CD4-positive, CD25-positive, alpha-beta regulatory T cell (primary cell): ENCODE measurements at regions not wholly inside any gene's neighbourhood (a gene's known extent, or its start where the extent isn't known, plus 50 kb on each side); places are given as distances from the start of the nearest gene placed in this dataset.

Source experiments
- ATAC-seq, 2 donors: fragments of 150-1000 bp; cut with Tn5 transposase; one replicate each; pipeline ENCODE4 v1.10.0; 2021; ENCODE audit warnings: low read depth in 2 of 2, moderate number of reproducible peaks in 2 of 2, moderate library complexity in 1 of 2
- DNase-seq, 3 donors: peaks; one replicate each; pipeline versions ENCODE4 v3.0.0 to v3.0.0-alpha.2; 2012 to 2022; ENCODE audit warnings: mixed read lengths in 1 of 3
- H3K27ac ChIP-seq: one replicate; pipeline ENCODE4 v1.7.0; 2013; ENCODE audit warnings: mild to moderate bottlenecking, low read length; ENCODE audit not compliant: insufficient read depth, poor library complexity, severe bottlenecking
- H3K27me3 ChIP-seq: one replicate; pipeline ENCODE4 v1.7.0; 2013; ENCODE audit warnings: low read length; ENCODE audit not compliant: control insufficient read depth, insufficient read depth
- H3K36me3 ChIP-seq: one replicate; pipeline ENCODE4 v1.7.0; 2013; ENCODE audit warnings: mild to moderate bottlenecking, low read length, moderate library complexity; ENCODE audit not compliant: control insufficient read depth, insufficient read depth
- H3K4me1 ChIP-seq: 2 replicates; pipeline ENCODE4 v1.7.0; 2013; ENCODE audit warnings: mild to moderate bottlenecking, low read length; ENCODE audit not compliant: insufficient read depth, control insufficient read depth, poor library complexity, severe bottlenecking
- H3K4me3 ChIP-seq: one replicate; pipeline ENCODE4 v1.7.0; 2013; ENCODE audit warnings: low read depth, mild to moderate bottlenecking, low read length, moderate library complexity
- H3K9me3 ChIP-seq, 2 experiments: 1 replicate in 1 of 2; 2 replicates in 1 of 2; pipeline ENCODE4 v1.7.0; 2013; ENCODE audit warnings: low read length in 2 of 2, mild to moderate bottlenecking in 1 of 2, moderate library complexity in 1 of 2; ENCODE audit not compliant: control insufficient read depth in 2 of 2
- H3K27ac Mint-ChIP-seq, 3 donors: one replicate each; pipeline ENCODE4 v1.8.0; 2020 to 2022; ENCODE audit warnings: mild to moderate bottlenecking in 3 of 3, mixed read lengths in 3 of 3, moderate library complexity in 2 of 3
- H3K27me3 Mint-ChIP-seq: one replicate; pipeline ENCODE4 v1.8.0; 2022; ENCODE audit warnings: mild to moderate bottlenecking, mixed read lengths
- H3K36me3 Mint-ChIP-seq: one replicate; pipeline ENCODE4 v1.8.0; 2020; ENCODE audit warnings: mixed read lengths
- H3K4me1 Mint-ChIP-seq, 4 donors: one replicate each; pipeline ENCODE4 v1.8.0; 2020 to 2022; ENCODE audit warnings: mixed read lengths in 4 of 4, mild to moderate bottlenecking in 1 of 4
- H3K4me3 Mint-ChIP-seq, 4 donors: one replicate each; pipeline ENCODE4 v1.8.0; 2020 to 2022; ENCODE audit warnings: mild to moderate bottlenecking in 4 of 4, mixed read lengths in 4 of 4, moderate library complexity in 3 of 4
- H3K9me3 Mint-ChIP-seq, 7 donors: one replicate each; pipeline ENCODE4 v1.8.0; 2020 to 2022; ENCODE audit warnings: mixed read lengths in 7 of 7, mild to moderate bottlenecking in 3 of 7, moderate library complexity in 2 of 7

DNA sequence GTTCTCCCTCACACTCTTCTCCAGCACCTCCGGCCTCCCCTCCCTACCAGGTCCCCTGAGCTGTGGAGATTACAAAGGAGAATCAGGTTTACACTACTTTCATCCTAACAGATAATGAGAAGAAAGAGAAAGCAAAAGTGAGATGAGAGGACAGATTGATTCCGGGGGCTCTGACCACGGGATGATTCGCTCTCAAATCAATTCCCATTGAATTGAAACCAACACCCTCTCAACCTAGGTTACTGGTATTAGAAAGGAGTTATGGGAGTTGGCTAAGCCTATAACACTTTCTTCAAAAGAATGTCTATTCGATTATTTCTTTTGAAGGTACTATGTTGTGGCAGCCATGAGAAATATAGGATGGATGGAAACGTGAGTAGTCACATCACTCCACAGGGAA is 386.2 kb upstream of the TNP1 start:
- no peaks in the 10 kb centered on the region for H3K27me3 Mint-ChIP-seq
- no peak for DNase-seq
- H3K36me3 Mint-ChIP-seq: no peaks in the 10 kb centered on the region
- no peak overlapping the region for H3K4me3 ChIP-seq
- H3K27ac Mint-ChIP-seq: no peak overlapping the region
- H3K4me1 Mint-ChIP-seq: no peaks in the 10 kb centered on the region
- no peak for ATAC-seq
- H3K4me1 ChIP-seq: no peaks in the 10 kb centered on the region
- no peaks in the 10 kb centered on the region for H3K9me3 Mint-ChIP-seq
- H3K27ac ChIP-seq: no peak overlapping the region
- no peaks in the 10 kb centered on the region for H3K36me3 ChIP-seq
- H3K9me3 ChIP-seq: no peaks in the 10 kb centered on the region
- no peak overlapping the region for H3K4me3 Mint-ChIP-seq
- H3K27me3 ChIP-seq: no peaks in the 10 kb centered on the region

DNA sequence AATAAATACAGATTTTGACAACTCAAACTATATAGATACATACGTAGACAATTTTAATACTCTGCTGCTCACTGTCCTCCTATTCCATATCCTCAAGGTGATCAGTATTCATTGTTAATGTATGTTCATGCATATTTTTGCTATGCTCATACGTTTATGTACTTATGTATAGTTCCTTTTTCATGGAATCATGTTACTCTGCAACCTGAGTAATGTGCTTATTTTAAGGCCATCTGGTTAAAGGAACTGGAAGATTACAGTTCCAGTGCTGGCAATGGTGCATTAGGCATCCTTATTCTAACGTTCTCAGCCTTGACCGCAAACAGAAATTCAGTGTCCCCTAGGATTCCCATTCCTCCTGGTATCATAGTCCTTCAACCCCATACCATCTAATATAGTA is 385.0 kb upstream of the TNP1 start:
- ATAC-seq: no peak
- no peak for DNase-seq
- Histone ChIP-seq H3K27me3 (no peaks in the 10 kb centered on the region), H3K27ac (no peak overlapping the region), H3K4me1 (no peaks in the 10 kb centered on the region), H3K9me3 (no peaks in the 10 kb centered on the region), H3K36me3 (no peaks in the 10 kb centered on the region), H3K4me3 (no peak overlapping the region)
- Mint-ChIP-seq H3K9me3 (no peaks in the 10 kb centered on the region), H3K27me3 (peaks cover 4% of the 10 kb centered on the region), H3K27ac (no peak overlapping the region), H3K4me1 (no peaks in the 10 kb centered on the region), H3K36me3 (no peaks in the 10 kb centered on the region), H3K4me3 (no peak overlapping the region)

DNA sequence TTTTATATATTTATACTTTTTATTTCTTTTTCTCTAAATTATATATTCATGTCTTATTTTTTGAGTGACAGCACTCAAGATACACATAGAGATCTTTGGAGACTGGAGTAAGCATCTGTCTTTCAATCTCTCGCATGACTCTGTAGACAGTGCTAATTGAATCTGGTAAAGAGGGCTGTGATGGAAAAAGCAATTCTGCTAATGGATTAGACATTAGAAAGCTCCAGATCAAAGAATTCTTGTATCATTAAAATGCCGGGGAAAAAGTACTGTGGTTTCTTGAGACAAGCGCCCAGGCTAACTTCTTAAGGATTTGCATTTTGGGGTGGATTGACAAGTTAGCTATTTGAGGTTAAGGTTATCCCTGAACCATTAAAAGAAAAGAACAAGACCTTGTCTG is 383.1 kb upstream of the TNP1 start:
- no peaks in the 10 kb centered on the region for H3K9me3 ChIP-seq
- H3K27me3 ChIP-seq: no peaks in the 10 kb centered on the region
- no peaks in the 10 kb centered on the region for H3K4me1 ChIP-seq
- H3K4me3 Mint-ChIP-seq: no peak overlapping the region
- DNase-seq (no peak), ATAC-seq (no peak)
- no peaks in the 10 kb centered on the region for H3K4me1 Mint-ChIP-seq
- no peak overlapping the region for H3K27ac Mint-ChIP-seq
- H3K27ac ChIP-seq: no peak overlapping the region
- no peaks in the 10 kb centered on the region for H3K36me3 ChIP-seq
- peaks cover 4% of the 10 kb centered on the region for H3K27me3 Mint-ChIP-seq
- H3K36me3 Mint-ChIP-seq: no peaks in the 10 kb centered on the region
- no peak overlapping the region for H3K4me3 ChIP-seq
- peaks cover 0 to 2% (median 0%) of the 10 kb centered on the region in 7 donors for H3K9me3 Mint-ChIP-seq

DNA sequence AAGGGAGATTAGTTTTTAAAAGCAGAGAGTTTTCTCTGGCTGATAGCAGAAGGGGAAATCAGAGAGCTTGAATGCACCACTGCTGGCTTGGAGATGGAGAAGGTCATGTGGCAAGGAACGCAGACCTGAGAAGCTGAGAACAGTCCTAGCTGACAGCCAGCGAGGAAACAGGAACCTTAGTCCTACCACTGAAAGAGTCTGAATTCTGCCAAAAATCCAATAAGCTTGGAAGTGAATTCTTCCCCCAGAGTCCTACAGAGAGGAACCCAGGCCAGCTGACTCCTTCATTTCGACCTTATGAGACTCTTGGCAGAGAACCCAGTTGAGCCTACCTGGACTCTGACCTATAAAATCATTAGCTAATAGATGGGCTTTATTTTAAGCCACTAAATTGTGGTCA is 371.9 kb upstream of the TNP1 start:
- no peak overlapping the region for H3K4me3 ChIP-seq
- H3K9me3 ChIP-seq: peaks cover 0 to 3% of the 10 kb centered on the region in 2 experiments
- H3K4me1 ChIP-seq: no peaks in the 10 kb centered on the region
- ATAC-seq: no peak
- no peaks in the 10 kb centered on the region for H3K36me3 ChIP-seq
- DNase-seq: no peak
- Mint-ChIP-seq H3K36me3 (no peaks in the 10 kb centered on the region), H3K4me1 (no peaks in the 10 kb centered on the region), H3K27ac (no peak overlapping the region), H3K4me3 (no peak overlapping the region), H3K27me3 (peaks cover 4% of the 10 kb centered on the region), H3K9me3 (peaks cover 0 to 4% (median 1%) of the 10 kb centered on the region in 7 donors)
- no peaks in the 10 kb centered on the region for H3K27me3 ChIP-seq
- no peak overlapping the region for H3K27ac ChIP-seq

DNA sequence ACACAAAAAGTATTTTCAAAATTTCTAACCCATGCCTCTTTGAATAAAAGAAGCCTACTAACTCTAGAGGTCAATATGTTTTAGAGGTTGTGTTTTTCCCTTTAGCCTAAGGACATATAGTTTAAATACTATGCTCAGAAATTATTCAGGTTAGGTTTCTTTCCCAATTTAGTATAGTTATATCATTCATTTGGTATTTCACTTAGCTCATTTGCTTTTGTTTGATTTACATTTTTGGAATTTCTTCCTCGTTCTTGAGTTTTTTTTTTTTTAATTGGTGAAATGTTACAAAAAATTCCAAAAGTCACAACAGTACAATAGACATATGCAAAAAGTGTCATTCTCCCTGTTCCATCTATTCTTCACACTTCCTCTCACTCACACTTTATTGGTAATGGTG is 371.3 kb upstream of the TNP1 start:
- H3K9me3 ChIP-seq: no peaks in the 10 kb centered on the region
- H3K4me3 ChIP-seq: no peak overlapping the region
- H3K27me3 Mint-ChIP-seq: peaks cover 4% of the 10 kb centered on the region
- H3K4me3 Mint-ChIP-seq: no peak overlapping the region
- peaks cover 0 to 3% (median 0%) of the 10 kb centered on the region in 7 donors for H3K9me3 Mint-ChIP-seq
- ATAC-seq (no peak), DNase-seq (no peak)
- H3K27ac ChIP-seq: no peak overlapping the region
- no peaks in the 10 kb centered on the region for H3K4me1 Mint-ChIP-seq
- H3K36me3 Mint-ChIP-seq: no peaks in the 10 kb centered on the region
- H3K27me3 ChIP-seq: no peaks in the 10 kb centered on the region
- no peaks in the 10 kb centered on the region for H3K4me1 ChIP-seq
- H3K36me3 ChIP-seq: no peaks in the 10 kb centered on the region
- no peak overlapping the region for H3K27ac Mint-ChIP-seq

DNA sequence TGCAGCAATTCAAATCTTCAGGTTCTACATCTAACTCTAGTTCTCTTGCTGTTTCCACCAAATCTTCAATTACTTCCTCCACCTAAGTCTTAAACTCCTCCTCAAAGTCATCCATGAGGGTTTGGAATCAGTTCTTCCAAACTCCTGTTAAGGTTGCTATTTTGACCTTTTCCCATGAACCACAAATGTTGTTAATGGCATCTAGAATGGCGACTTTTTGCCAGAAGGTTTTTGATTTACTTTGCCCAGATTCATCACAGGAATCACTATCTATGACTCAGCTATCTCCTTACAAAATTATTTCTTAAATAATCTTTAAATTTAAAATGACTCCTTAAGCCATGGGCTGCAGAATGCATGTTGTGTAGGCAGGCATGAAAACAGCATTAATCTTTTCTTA is 368.9 kb upstream of the TNP1 start:
- H3K4me1 Mint-ChIP-seq: peaks cover 0 to under 1% (median under 1%) of the 10 kb centered on the region in 4 donors
- Histone ChIP-seq H3K36me3 (no peaks in the 10 kb centered on the region), H3K27me3 (no peaks in the 10 kb centered on the region), H3K9me3 (no peaks in the 10 kb centered on the region), H3K4me1 (no peaks in the 10 kb centered on the region), H3K4me3 (no peak overlapping the region), H3K27ac (no peak overlapping the region)
- no peak for DNase-seq
- no peaks in the 10 kb centered on the region for H3K36me3 Mint-ChIP-seq
- peaks cover 0 to 2% (median 0%) of the 10 kb centered on the region in 7 donors for H3K9me3 Mint-ChIP-seq
- H3K27ac Mint-ChIP-seq: no peak overlapping the region
- peaks cover 4% of the 10 kb centered on the region for H3K27me3 Mint-ChIP-seq
- H3K4me3 Mint-ChIP-seq: no peak overlapping the region
- ATAC-seq: no peak

DNA sequence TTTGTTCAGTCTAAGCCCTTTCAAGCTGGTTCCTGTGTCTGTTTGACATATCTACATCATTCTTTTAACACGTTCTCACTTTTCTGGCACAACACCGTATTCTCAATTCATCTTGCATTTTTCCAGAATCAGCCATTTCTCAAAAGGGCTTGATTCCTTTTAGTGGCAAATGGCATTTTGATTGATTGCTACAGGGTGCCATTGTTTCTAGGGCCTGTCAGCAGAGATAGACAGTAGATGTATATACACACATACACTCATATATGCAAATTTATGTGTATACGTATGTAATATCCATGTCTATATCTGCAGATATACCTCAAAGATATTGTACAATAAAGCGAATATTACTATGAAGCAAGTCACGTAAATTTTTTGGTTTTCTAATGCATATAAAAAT is 367.9 kb upstream of the TNP1 start:
- Mint-ChIP-seq H3K4me3 (no peak overlapping the region), H3K27ac (no peak overlapping the region), H3K4me1 (peaks cover 0 to 6% (median 2%) of the 10 kb centered on the region in 4 donors), H3K27me3 (peaks cover 4% of the 10 kb centered on the region), H3K36me3 (no peaks in the 10 kb centered on the region), H3K9me3 (peaks cover 0 to 3% (median 1%) of the 10 kb centered on the region in 7 donors)
- H3K4me1 ChIP-seq: no peaks in the 10 kb centered on the region
- no peak for DNase-seq
- H3K36me3 ChIP-seq: no peaks in the 10 kb centered on the region
- ATAC-seq: no peak
- no peak overlapping the region for H3K4me3 ChIP-seq
- H3K9me3 ChIP-seq: no peaks in the 10 kb centered on the region
- no peak overlapping the region for H3K27ac ChIP-seq
- H3K27me3 ChIP-seq: no peaks in the 10 kb centered on the region

DNA sequence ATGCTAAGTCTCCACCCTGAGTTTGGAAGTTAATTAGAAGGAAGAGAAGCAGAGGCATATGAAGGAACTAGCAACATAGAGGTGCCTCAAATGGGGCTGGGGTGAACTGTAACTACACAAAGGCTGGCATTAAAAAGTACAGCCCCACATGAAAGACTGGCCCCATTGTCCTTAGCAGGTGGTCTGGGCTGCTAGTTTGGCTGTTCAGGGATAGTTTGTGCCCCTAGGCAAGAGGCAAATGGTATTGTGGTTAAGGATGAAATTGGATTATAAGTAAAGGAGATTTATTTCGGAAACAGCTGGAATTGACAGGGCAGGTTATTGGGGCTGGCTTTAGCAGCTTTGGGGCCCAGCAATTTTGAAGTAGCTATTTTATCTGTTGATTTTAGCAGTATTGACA is 365.7 kb upstream of the TNP1 start:
- Histone ChIP-seq H3K4me3 (no peak overlapping the region), H3K27ac (no peak overlapping the region), H3K27me3 (no peaks in the 10 kb centered on the region), H3K9me3 (no peaks in the 10 kb centered on the region), H3K36me3 (no peaks in the 10 kb centered on the region), H3K4me1 (no peaks in the 10 kb centered on the region)
- H3K4me1 Mint-ChIP-seq: peaks cover 0 to 10% (median 5%) of the 10 kb centered on the region in 4 donors
- no peak overlapping the region for H3K27ac Mint-ChIP-seq
- no peaks in the 10 kb centered on the region for H3K36me3 Mint-ChIP-seq
- H3K9me3 Mint-ChIP-seq: peaks cover 0 to 3% (median 2%) of the 10 kb centered on the region in 7 donors
- no peak for DNase-seq
- H3K27me3 Mint-ChIP-seq: peaks cover 4% of the 10 kb centered on the region
- no peak overlapping the region for H3K4me3 Mint-ChIP-seq
- no peak for ATAC-seq
